ENCODE measurements at regions not wholly inside any gene's neighbourhood (a gene's known extent, or its start where the extent isn't known, plus 50 kb on each side); places are given as distances from the start of the nearest gene placed in this dataset.
"Not testable (repeated sequence)": the region's sequence is repeated elsewhere in the genome, so short reads cannot be mapped to it uniquely, and the experiment has no call there.

DNA sequence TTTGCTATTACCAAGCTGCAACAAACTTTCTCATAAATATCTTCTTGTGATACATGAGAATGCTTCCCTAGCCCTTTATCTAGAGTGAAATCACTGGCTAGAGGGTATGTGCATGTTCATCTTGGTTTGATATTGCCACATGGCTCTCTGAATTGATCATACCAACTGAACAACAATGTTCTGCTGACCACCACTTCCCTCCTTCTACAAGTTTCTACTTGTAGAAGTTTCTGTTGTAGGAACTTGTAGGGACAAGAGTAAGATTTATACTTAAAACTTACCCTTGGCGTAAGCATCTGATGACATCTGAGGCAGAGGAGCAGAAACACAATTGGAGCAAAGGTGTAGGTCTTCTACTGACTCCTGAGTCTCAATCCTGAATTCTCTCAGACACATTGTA is 86.3 kb upstream of the FAM13C start:
- Mint-ChIP-seq H3K36me3 (ENCODE audit: low read depth) (0 out of 2 replicates have a peak, but pooled peaks cover under 1% of the 10 kb centered on the region), H3K4me3 (no peak overlapping the region), H3K9me3 (peaks cover 28% of the 10 kb centered on the region), H3K27ac (no peak overlapping the region), H3K27me3 (ENCODE audit: insufficient read depth) (no peaks in the 10 kb centered on the region), H3K4me1 (ENCODE audit: low read depth) (no peaks in the 10 kb centered on the region)
- no peak for DNase-seq
- TF ChIP-seq, protein P1, sequence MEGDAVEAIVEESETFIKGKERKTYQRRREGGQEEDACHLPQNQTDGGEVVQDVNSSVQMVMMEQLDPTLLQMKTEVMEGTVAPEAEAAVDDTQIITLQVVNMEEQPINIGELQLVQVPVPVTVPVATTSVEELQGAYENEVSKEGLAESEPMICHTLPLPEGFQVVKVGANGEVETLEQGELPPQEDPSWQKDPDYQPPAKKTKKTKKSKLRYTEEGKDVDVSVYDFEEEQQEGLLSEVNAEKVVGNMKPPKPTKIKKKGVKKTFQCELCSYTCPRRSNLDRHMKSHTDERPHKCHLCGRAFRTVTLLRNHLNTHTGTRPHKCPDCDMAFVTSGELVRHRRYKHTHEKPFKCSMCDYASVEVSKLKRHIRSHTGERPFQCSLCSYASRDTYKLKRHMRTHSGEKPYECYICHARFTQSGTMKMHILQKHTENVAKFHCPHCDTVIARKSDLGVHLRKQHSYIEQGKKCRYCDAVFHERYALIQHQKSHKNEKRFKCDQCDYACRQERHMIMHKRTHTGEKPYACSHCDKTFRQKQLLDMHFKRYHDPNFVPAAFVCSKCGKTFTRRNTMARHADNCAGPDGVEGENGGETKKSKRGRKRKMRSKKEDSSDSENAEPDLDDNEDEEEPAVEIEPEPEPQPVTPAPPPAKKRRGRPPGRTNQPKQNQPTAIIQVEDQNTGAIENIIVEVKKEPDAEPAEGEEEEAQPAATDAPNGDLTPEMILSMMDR (IDR thresholded peaks at IDR 0.05) = no peak

DNA sequence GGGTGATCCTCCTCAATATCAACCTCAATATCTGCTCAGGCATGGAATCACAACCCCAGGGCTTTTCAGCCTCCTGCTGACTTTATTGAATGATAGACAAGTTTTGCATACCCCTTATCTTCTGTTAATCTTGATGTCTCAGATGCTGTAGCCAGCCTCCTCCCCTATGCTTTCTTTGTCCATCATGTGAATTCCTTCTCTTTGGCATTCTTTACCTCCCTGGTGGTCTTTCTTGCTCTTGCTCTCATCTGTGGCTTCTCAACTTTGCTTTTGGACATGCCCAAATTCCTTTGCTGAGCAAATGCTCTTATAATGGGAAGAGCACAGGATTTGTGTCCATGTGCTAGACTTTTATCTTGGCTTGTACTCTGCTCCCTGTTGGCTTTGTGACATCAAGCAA is 73.4 kb upstream of the FAM13C start:
- Mint-ChIP-seq H3K27ac (no peak overlapping the region), H3K27me3 (ENCODE audit: insufficient read depth) (no peaks in the 10 kb centered on the region), H3K4me1 (ENCODE audit: low read depth) (no peaks in the 10 kb centered on the region), H3K36me3 (ENCODE audit: low read depth) (no peaks in the 10 kb centered on the region), H3K4me3 (no peak overlapping the region), H3K9me3 (peaks cover 28% of the 10 kb centered on the region)
- no peak for DNase-seq
- TF ChIP-seq, protein P1 (IDR thresholded peaks at IDR 0.05) = no peak

DNA sequence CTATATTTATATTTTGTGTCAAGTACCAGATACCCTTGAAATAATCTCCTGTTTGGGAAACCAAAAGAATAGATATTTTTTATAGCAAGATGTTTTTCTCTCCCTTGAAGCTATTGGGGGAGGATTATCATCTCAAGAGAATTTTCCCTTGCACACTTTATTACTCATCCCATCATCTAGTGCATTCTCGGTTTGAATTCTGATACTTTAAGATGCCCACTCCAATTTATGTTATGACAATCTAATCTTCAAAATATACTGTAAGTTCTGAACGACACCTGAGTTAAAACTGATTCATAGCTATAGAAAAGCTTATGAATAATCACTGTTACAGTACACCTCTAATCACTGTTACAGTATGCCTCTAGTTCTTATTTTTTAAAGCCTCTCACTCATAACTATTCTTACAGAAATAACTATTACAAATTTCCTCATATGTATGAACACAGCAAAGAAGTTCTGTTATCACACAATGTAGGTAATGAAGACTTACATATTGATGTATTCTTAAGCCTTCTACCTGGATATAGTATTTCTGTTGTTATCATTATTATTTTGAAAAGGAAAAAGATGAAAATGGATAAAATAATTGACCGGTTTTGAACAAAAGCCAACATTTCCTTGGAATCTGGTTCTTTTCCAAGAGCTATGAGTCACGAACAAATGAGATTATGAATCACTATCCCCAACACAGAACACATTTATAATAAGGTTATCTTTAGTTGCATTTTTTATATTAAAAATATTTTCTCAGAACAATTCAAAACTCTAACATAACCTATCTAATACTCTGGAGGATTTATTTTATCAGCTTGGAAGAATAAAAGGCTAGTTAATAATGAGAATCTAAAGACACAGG is 72.3 kb upstream of the FAM13C start:
- TF ChIP-seq, protein P1 (IDR thresholded peaks at IDR 0.05) = no peak
- H3K9me3 Mint-ChIP-seq = peaks cover 20% of the 10 kb centered on the region
- H3K27ac Mint-ChIP-seq = no peak overlapping the region
- H3K36me3 Mint-ChIP-seq (ENCODE audit: low read depth) = no peaks in the 10 kb centered on the region
- H3K27me3 Mint-ChIP-seq (ENCODE audit: insufficient read depth) = no peaks in the 10 kb centered on the region
- DNase-seq = no peak
- H3K4me3 Mint-ChIP-seq = no peak overlapping the region
- no peaks in the 10 kb centered on the region for H3K4me1 Mint-ChIP-seq (ENCODE audit: low read depth)

DNA sequence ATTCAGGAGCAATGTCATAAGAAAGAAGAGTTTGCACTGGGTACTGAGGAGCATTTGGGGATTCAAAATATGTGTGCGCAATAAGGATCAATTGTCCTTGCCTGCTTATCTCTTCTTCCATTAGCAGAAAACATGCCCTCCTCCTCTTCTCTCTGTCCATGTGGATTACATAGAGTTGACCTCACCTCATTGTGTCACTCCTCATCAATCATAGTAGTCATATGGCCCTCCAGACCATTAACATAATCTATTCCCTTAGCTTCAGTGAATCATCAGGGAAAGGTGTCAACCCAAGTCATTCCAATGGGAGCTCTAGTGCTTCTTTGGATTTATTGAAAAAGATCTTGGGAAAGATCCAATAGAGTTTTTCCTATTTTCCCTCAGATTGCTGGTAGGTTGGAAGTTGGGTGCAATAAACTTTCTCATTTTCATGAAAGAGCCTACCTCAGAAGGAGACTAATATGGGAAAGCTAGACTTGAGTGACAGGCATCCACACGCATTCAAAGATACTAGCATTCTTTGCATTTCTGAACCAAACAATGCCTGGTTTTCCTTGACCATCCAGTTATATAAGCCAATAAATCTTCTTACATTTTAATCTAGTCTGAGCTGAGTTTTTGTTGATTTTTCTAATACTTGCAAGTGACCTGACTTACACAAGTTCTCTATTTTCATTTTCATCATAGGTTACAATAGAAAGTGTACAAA is 71.5 kb upstream of the FAM13C start:
- H3K36me3 Mint-ChIP-seq (ENCODE audit: low read depth) = no peaks in the 10 kb centered on the region
- TF ChIP-seq, protein P1 (IDR thresholded peaks at IDR 0.05) = no peak
- peaks cover 16% of the 10 kb centered on the region for H3K9me3 Mint-ChIP-seq
- H3K27me3 Mint-ChIP-seq (ENCODE audit: insufficient read depth) = no peaks in the 10 kb centered on the region
- DNase-seq = no peak
- no peak overlapping the region for H3K27ac Mint-ChIP-seq
- no peaks in the 10 kb centered on the region for H3K4me1 Mint-ChIP-seq (ENCODE audit: low read depth)
- no peak overlapping the region for H3K4me3 Mint-ChIP-seq

DNA sequence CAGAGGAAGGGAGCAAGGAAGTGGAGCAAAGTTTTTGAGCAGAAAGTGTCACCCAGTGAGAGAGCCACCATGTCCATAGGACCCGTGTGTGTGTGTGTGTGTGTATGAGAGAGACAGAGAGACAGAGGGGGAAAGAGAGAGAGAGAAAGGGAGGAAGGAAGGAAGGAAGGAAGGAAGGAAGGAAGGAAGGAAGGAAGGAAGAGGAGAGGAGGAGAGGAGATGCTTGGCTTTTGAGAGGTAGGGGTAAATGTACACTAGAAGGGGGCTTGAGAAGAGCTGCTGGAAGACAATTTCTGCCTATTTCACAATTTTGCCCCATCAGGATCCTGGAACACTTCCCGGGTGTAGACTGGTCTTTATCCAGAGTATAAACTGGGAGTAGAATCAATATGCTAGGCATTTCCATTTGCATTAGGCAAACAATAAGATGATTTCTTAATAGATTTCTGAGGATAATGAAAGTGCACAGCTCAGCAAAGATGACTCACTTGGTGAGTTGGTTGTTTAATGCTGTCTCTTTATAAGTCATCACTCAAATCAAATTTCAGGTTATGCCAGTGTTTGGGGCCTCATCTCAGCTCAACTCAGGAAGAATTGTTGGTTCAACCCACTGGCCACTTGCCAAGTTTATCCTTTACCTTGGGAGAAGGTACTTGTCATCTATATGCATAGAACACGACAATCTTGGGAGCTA is 70.0 kb upstream of the FAM13C start:
- DNase-seq = no peak
- H3K27ac Mint-ChIP-seq = no peak overlapping the region
- no peaks in the 10 kb centered on the region for H3K36me3 Mint-ChIP-seq (ENCODE audit: low read depth)
- H3K9me3 Mint-ChIP-seq = peaks cover 23% of the 10 kb centered on the region
- H3K4me1 Mint-ChIP-seq (ENCODE audit: low read depth) = no peaks in the 10 kb centered on the region
- TF ChIP-seq, protein P1 (IDR thresholded peaks at IDR 0.05) = no peak
- no peaks in the 10 kb centered on the region for H3K27me3 Mint-ChIP-seq (ENCODE audit: insufficient read depth)
- H3K4me3 Mint-ChIP-seq = no peak overlapping the region

DNA sequence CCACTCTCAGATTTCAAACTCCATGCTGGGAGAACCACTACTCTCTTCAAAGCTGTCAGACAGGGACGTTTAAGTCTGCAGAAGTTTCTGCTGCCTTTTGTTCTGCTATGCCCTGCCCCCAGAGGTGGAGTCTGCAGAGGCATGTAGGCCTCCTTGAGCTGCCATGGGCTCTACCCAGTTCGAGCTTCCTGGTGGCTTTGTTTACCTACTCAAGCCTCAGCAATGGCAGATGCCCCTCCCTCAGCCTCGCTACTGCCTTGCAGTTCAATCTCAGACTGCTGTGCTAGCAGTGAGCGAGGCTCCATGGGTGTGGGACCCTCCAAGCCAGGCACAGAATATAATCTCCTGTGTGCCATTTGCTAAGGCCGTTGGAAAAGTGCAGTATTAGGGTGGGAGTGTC is 51.4 kb upstream of the FAM13C start:
- not testable (repeated sequence) for H3K27me3 Mint-ChIP-seq (ENCODE audit: insufficient read depth); H3K36me3 Mint-ChIP-seq (ENCODE audit: low read depth); DNase-seq; H3K4me1 Mint-ChIP-seq (ENCODE audit: low read depth); H3K27ac Mint-ChIP-seq; H3K4me3 Mint-ChIP-seq
- peaks cover 69% of the 10 kb centered on the region for H3K9me3 Mint-ChIP-seq
